ENCODE measurements at regions not wholly inside any gene's neighbourhood (a gene's known extent, or its start where the extent isn't known, plus 50 kb on each side); places are given as distances from the start of the nearest gene placed in this dataset.

DNA sequence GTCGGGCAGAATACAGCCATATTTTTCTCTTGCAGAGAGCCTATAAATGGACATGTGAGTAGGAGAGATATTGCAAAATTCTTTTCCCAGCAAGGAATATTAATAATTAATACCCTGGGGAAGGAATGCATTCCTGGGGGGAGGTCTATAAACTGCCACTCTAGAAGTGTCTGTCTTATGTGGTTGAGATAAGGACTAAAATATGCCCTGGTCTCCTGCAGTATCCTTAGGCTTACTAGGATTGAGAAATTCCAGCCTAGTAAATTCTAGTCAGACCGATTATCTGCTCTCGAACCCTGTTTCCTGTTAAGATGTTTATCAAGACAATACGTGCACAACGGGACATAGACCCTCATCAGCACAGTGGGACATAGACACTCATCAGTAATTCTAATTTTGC lies 872.6 kb downstream of the FSTL5 start:
- dilution Hi-C loops (cut with MboI; ENCODE audit: extremely low pct_ligation_motif_present, low sequenced_read_pairs) (no loop called here), intact Hi-C loops (cut with micrococcal nuclease) (no loop called here)
- no peaks in the 10 kb centered on the region for H3K27me3 ChIP-seq (ENCODE audit: control insufficient read depth in 2 of 2, insufficient read depth in 2 of 2, low read length in 2 of 2)
- FAIRE-seq = no peak
- H3K79me2 ChIP-seq (ENCODE audit: control insufficient read depth, insufficient read depth, low read length) = no peaks in the 10 kb centered on the region
- H4K20me1 ChIP-seq (replicated peaks; ENCODE audit: control insufficient read depth, extremely low read depth, insufficient read depth, low read length) = no peaks in the 10 kb centered on the region
- H3K4me1 ChIP-seq (ENCODE audit: control insufficient read depth, extremely low read depth, insufficient read depth, low read length) = no peaks in the 10 kb centered on the region
- no peak for DNase-seq (ENCODE audit: low read depth, low spot score)
- no peak overlapping the region for H2AFZ ChIP-seq (ENCODE audit: low read depth, low read length)
- BruUV-seq (replicated peaks) = no TSS peak
- POLR2A ChIA-PET = no interaction called here
- no peak overlapping the region for H3K4me3 ChIP-seq (replicated peaks in 1 of 3; ENCODE audit: insufficient read depth in 1 of 3, low read depth in 1 of 3, low read length in 3 of 3)
- no peak overlapping the region for H3K9ac ChIP-seq (replicated peaks; ENCODE audit: extremely low read depth, insufficient read depth, low read length)
- H3K36me3 ChIP-seq (ENCODE audit: control insufficient read depth in 2 of 2, extremely low read depth in 1 of 2, insufficient read depth in 2 of 2, low read length in 2 of 2) = no peaks in the 10 kb centered on the region
- no peak overlapping the region for H3K4me2 ChIP-seq (ENCODE audit: insufficient read depth, low read length)
- no peak overlapping the region for H3K27ac ChIP-seq (ENCODE audit: insufficient read depth, low read depth, low read length)
- H3K9me3 ChIP-seq (replicated peaks; ENCODE audit: control insufficient read depth, insufficient read depth, low read length) = no peaks in the 10 kb centered on the region
- no peaks in the 10 kb centered on the region for H3K9me1 ChIP-seq (replicated peaks; ENCODE audit: control insufficient read depth, extremely low read depth, insufficient read depth, low read length)
- CTCF ChIA-PET = no interaction called here
- TF ChIP-seq EZH2 (IDR thresholded peaks at IDR 0.05; ENCODE audit: borderline replicate concordance, low read depth, low read length, severe bottlenecking) (no peak), JUN (IDR thresholded peaks at IDR 0.05; ENCODE audit: borderline replicate concordance, insufficient read depth, insufficient read length, low read depth) (no peak), MYC (IDR thresholded peaks at IDR 0.05; ENCODE audit: low read depth, low read length) (no peak), POLR2AphosphoS5 (IDR thresholded peaks at IDR 0.05; ENCODE audit: insufficient read depth, low read depth, low read length) (no peak), GATA2 (IDR thresholded peaks at IDR 0.05; ENCODE audit: insufficient read depth, insufficient read length, low read depth, low read length) (no peak)

GRCh38 chr4:161287678-161288352 lies 876.0 kb downstream of the FSTL5 start:
- dilution Hi-C loops (cut with MboI; ENCODE audit: extremely low pct_ligation_motif_present, low sequenced_read_pairs) = no loop called here
- intact Hi-C loops (cut with micrococcal nuclease) = no loop called here
- ChIA-PET CTCF (no interaction called here), POLR2A (no interaction called here)
- no peak overlapping the region for H3K27ac ChIP-seq (ENCODE audit: insufficient read depth, low read depth, low read length)
- no peaks in the 10 kb centered on the region for H3K27me3 ChIP-seq (ENCODE audit: control insufficient read depth in 2 of 2, insufficient read depth in 2 of 2, low read length in 2 of 2)
- no peaks in the 10 kb centered on the region for H3K9me1 ChIP-seq (replicated peaks; ENCODE audit: control insufficient read depth, extremely low read depth, insufficient read depth, low read length)
- DNase-seq (ENCODE audit: low read depth, low spot score) = no peak
- no peaks in the 10 kb centered on the region for H3K4me1 ChIP-seq (ENCODE audit: control insufficient read depth, extremely low read depth, insufficient read depth, low read length)
- no peak overlapping the region for H3K9ac ChIP-seq (replicated peaks; ENCODE audit: extremely low read depth, insufficient read depth, low read length)
- TF ChIP-seq JUN (IDR thresholded peaks at IDR 0.05; ENCODE audit: borderline replicate concordance, insufficient read depth, insufficient read length, low read depth) (no peak), MAX (IDR thresholded peaks at IDR 0.05; ENCODE audit: insufficient read depth, insufficient read length) (no peak), FOS (IDR thresholded peaks at IDR 0.05; ENCODE audit: borderline replicate concordance, insufficient read depth, low read length) (no peak), CTCF (IDR thresholded peaks at IDR 0.05; ENCODE audit: extremely low read depth in 1 of 2, insufficient read depth in 1 of 2, low read depth in 1 of 2, low read length in 2 of 2) (no peak), POLR2AphosphoS5 (IDR thresholded peaks at IDR 0.05; ENCODE audit: insufficient read depth, low read depth, low read length) (no peak), MYC (IDR thresholded peaks at IDR 0.05; ENCODE audit: low read depth, low read length) (no peak), EZH2 (IDR thresholded peaks at IDR 0.05; ENCODE audit: borderline replicate concordance, low read depth, low read length, severe bottlenecking) (no peak), POLR2A (IDR thresholded peaks at IDR 0.05; ENCODE audit: low read depth, low read length) (no peak)
- no peak overlapping the region for H2AFZ ChIP-seq (ENCODE audit: low read depth, low read length)
- no peak for FAIRE-seq
- no peaks in the 10 kb centered on the region for H3K9me3 ChIP-seq (replicated peaks; ENCODE audit: control insufficient read depth, insufficient read depth, low read length)
- H3K36me3 ChIP-seq (ENCODE audit: control insufficient read depth in 2 of 2, extremely low read depth in 1 of 2, insufficient read depth in 2 of 2, low read length in 2 of 2) = no peaks in the 10 kb centered on the region
- no peaks in the 10 kb centered on the region for H4K20me1 ChIP-seq (replicated peaks; ENCODE audit: control insufficient read depth, extremely low read depth, insufficient read depth, low read length)
- no peaks in the 10 kb centered on the region for H3K79me2 ChIP-seq (ENCODE audit: control insufficient read depth, insufficient read depth, low read length)
- H3K4me2 ChIP-seq (ENCODE audit: insufficient read depth, low read length) = no peak overlapping the region
- BruUV-seq (replicated peaks) = no TSS peak
- no peak overlapping the region for H3K4me3 ChIP-seq (replicated peaks in 1 of 3; ENCODE audit: insufficient read depth in 1 of 3, low read depth in 1 of 3, low read length in 3 of 3)

Data from endothelial cell of umbilical vein (primary cell).